ENCODE measurements at regions not wholly inside any gene's neighbourhood (a gene's known extent, or its start where the extent isn't known, plus 50 kb on each side); places are given as distances from the start of the nearest gene placed in this dataset.

DNA sequence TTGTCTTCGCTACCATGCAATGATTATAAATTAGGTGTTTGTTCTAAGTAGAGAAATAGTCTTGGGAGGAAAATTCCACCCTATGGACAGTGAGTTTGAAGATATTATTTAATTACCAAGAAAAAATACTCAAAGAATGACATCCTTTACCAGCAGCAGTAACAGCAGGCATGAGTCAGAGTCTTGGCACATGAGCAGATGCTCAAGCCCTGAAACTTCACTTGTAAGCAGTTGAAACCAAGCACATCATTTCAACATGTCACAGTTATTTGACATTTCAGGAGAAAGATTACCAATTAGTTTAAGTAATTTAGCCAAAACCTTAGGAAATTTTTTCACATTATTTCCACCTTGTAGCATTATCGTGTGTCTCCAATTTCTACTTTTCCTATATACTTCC is 99.2 kb downstream of the C12orf50 start:
- in situ Hi-C loops (cut with HindIII; ENCODE audit: low pct_unique_long_range_greater_than_20kb, low sequenced_read_pairs) = no loop called here
- DNase-seq (ENCODE audit: low read depth in 1 of 2, low spot score in 1 of 2) = no peak
- no peak for TF ChIP-seq JUND (IDR thresholded peaks at IDR 0.05; ENCODE audit: low read depth)

DNA sequence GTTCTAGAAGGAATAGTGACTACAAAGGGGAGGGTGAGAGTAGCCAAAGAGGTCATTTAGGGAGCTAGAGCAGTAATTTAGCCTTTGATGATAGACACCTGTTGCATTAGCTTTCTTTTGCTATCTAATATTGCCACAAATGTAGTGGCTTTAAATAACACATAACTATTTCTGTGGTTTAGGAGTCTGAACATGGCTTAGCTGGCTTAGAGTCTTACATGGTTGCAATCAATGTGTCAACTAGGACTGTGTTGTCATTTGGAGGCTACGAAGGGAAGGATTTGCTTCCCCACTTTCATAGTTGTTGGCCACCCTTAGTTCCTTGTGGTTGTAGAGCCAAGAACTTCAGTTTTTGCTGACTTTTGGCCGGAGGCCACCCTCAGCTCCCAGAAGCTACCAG is 99.9 kb downstream of the C12orf50 start:
- in situ Hi-C loops (cut with HindIII; ENCODE audit: low pct_unique_long_range_greater_than_20kb, low sequenced_read_pairs) = no loop called here
- TF ChIP-seq JUND (IDR thresholded peaks at IDR 0.05; ENCODE audit: low read depth) = no peak
- DNase-seq (ENCODE audit: low read depth in 1 of 2, low spot score in 1 of 2) = no peak

DNA sequence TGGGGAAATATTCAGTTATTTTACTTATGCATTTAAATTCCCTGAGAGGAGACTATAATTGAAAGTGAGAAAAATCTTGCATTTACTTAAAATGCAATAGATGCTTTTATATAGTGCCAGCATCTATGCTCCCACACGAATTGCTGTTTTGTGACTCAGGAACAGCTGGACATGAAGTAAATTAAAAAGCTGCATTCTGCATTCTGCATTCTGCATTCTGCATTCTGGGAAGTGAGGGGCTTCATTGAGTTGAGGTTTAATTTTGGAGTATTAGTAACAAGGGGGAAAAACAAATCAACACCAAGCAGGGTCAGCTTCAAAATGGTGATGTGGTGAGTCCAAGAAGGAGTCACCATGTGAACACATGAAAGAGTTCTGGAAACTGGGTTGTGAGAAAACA is 101.2 kb downstream of the C12orf50 start:
- TF ChIP-seq JUND (IDR thresholded peaks at IDR 0.05; ENCODE audit: low read depth) = no peak
- in situ Hi-C loops (cut with HindIII; ENCODE audit: low pct_unique_long_range_greater_than_20kb, low sequenced_read_pairs) = no loop called here
- no peak for DNase-seq (ENCODE audit: low read depth in 1 of 2, low spot score in 1 of 2)

DNA sequence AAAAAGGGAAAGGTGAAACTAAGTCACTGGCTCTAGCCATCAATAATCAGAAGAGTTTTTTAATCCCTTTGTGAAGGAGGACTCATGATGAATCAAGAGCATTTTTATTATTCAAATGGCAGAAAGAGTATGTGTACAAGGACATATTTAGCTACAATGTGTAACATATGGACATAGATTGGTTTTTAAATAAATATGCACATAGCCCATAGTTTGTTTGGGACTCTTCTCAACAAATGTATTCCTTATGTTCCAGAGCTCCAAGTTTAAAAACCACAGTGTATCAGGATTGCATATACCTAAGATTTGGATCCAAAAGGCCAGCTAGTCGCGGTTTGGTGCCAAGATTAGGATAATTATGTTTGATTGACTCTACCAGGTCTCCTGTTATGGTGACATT is 104.2 kb downstream of the C12orf50 start:
- DNase-seq (ENCODE audit: low read depth in 1 of 2, low spot score in 1 of 2) = no peak
- no peak for TF ChIP-seq JUND (IDR thresholded peaks at IDR 0.05; ENCODE audit: low read depth)
- in situ Hi-C loops (cut with HindIII; ENCODE audit: low pct_unique_long_range_greater_than_20kb, low sequenced_read_pairs) = no loop called here

DNA sequence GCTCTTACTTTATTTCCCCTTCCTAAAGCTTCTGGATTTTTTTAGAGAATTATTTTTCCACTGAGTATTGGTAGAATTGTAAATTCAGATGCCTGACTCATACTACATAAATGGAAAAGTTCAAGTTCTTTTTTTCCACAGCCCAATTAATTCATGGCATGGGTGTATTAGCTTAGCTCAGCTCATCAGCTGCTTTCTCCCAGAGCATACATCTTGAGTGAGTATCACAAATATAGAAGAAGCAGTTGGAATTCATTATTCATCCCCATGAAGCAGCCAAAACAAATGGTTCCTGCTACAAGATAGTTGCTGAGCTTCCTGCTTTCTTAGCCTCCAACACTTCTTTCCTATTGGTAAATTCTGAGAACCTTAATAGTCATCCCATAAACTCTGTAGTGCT is 105.1 kb downstream of the C12orf50 start:
- no peak for TF ChIP-seq JUND (IDR thresholded peaks at IDR 0.05; ENCODE audit: low read depth)
- in situ Hi-C loops (cut with HindIII; ENCODE audit: low pct_unique_long_range_greater_than_20kb, low sequenced_read_pairs) = no loop called here
- DNase-seq (ENCODE audit: low read depth in 1 of 2, low spot score in 1 of 2) = no peak

DNA sequence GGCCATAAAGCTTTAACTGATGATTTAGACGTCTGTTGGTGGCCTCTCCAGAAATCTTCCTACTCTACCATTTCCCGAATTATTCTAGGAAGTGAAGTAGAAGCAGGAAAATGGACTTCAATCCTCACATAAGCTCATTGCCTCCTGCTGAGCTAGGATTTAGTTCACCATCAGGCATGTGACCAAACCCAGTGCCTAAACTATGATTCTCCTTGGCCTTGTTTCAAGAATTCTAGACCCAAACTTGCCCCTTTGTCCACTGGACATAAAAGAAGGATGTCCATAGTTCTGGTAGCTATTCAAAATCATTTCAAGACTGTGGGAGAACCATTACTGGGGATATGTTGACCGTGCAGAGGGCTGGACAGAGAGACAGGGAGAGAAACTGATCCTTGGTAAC is 105.8 kb downstream of the C12orf50 start:
- DNase-seq (ENCODE audit: low read depth in 1 of 2, low spot score in 1 of 2) = no peak
- no peak for TF ChIP-seq JUND (IDR thresholded peaks at IDR 0.05; ENCODE audit: low read depth)
- in situ Hi-C loops (cut with HindIII; ENCODE audit: low pct_unique_long_range_greater_than_20kb, low sequenced_read_pairs) = no loop called here

DNA sequence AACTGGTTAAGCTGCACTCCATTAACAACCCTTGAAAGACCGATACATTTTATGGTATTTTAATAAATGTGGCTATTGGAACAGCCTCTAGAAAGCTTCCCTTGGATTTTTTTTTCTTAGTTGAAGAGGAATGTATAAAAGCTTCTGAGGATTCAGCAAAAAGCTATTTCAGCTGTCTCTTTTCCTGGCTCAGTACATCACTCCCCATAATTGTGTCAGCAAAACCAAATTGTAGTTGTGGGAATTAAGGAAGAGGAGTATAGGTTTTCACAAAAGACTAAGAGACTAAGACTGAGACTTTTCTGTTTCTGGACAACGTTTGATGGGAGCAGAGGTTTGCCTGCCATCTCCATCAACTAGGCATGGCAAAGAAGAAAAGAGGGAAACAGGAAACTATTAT is 106.5 kb downstream of the C12orf50 start:
- in situ Hi-C loops (cut with HindIII; ENCODE audit: low pct_unique_long_range_greater_than_20kb, low sequenced_read_pairs) = no loop called here
- no peak for DNase-seq (ENCODE audit: low read depth in 1 of 2, low spot score in 1 of 2)
- no peak for TF ChIP-seq JUND (IDR thresholded peaks at IDR 0.05; ENCODE audit: low read depth)

DNA sequence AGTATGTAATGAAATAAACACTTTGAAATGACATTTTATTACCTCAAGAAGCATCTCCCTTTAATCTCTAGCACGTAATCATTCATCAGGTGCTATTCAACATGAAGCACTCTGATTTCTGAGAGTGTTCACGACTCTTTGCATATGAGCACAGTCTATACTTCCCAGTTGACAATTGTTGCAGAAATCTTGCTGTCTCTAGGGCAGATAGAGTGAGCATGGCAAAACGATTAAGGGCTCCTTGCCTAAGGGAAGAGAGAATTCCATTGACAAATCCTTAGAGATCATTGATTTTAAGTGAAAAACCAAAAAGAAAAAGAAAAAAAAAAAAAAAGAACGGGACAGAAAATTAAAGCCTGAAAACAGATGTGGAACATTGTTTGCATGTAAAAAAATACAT is 107.6 kb downstream of the C12orf50 start:
- in situ Hi-C loops (cut with HindIII; ENCODE audit: low pct_unique_long_range_greater_than_20kb, low sequenced_read_pairs) = no loop called here
- no peak for TF ChIP-seq JUND (IDR thresholded peaks at IDR 0.05; ENCODE audit: low read depth)

DNA sequence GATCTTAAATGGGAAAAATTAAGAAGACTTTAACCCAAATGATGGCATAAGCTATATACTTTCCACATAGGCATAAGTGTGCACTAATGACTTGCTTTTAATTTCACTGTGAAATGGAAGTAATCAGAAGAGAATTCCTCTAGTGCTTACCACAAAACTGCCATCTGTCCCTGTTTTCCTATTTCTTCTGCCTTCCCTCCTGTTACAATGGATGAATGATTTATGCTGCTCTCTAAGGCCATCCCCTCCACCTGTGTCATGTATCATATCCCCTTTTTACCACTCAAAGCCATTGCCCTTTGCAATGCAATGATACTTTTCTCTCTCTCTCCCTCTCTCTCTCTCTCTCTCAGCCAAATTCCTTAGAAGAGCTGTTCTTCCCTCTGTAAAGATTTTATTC is 109.1 kb downstream of the C12orf50 start:
- DNase-seq (ENCODE audit: low read depth in 1 of 2, low spot score in 1 of 2) = no peak
- TF ChIP-seq JUND (IDR thresholded peaks at IDR 0.05; ENCODE audit: low read depth) = no peak
- in situ Hi-C loops (cut with HindIII; ENCODE audit: low pct_unique_long_range_greater_than_20kb, low sequenced_read_pairs) = no loop called here

More for the DNA sequence above, 107.6 kb downstream of the C12orf50 start:
- DNase-seq (ENCODE audit: low read depth in 1 of 2, low spot score in 1 of 2) = no peak

DNA sequence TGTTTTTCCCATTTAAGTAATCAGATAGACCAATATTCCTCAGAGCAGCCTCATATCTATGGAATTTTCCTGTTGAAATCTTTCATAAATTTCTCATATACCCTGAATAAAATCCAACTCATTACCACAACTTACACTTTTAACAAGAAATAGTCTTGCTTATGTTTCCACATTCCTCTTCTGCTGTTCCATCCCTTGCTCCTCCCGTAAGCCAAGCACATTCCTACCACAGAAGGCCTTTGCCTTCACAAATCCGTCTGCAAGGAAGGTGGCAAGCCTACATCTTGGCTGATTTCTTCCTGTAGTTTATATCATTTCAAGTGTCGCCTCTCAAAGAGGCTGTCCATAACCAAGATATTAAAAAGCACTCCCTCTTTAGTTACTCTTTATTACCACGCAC is 127.7 kb downstream of the C12orf50 start:
- in situ Hi-C loops (cut with HindIII; ENCODE audit: low pct_unique_long_range_greater_than_20kb, low sequenced_read_pairs) = no loop called here
- no peak for DNase-seq (ENCODE audit: low read depth in 1 of 2, low spot score in 1 of 2)
- TF ChIP-seq JUND (IDR thresholded peaks at IDR 0.05; ENCODE audit: low read depth) = no peak

DNA sequence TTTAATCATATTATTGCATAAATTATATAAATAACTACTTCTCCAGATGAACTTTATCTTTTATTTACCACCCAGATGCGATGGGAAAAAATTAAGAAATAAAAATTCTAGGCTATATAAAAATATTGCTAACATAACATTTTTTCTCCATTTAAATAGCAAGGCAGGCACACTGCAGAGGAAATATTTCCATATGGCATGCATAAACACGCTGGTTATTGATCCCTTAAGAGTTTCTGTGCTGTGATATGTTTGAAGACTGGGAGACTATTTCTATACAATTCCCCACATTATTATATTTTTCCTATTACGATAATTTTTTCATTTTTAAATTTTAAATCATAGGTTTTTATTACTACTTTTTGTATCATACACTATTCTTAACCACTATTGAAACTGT is 131.5 kb downstream of the C12orf50 start:
- in situ Hi-C loops (cut with HindIII; ENCODE audit: low pct_unique_long_range_greater_than_20kb, low sequenced_read_pairs) = no loop called here
- no peak for DNase-seq (ENCODE audit: low read depth in 1 of 2, low spot score in 1 of 2)
- TF ChIP-seq JUND (IDR thresholded peaks at IDR 0.05; ENCODE audit: low read depth) = no peak

DNA sequence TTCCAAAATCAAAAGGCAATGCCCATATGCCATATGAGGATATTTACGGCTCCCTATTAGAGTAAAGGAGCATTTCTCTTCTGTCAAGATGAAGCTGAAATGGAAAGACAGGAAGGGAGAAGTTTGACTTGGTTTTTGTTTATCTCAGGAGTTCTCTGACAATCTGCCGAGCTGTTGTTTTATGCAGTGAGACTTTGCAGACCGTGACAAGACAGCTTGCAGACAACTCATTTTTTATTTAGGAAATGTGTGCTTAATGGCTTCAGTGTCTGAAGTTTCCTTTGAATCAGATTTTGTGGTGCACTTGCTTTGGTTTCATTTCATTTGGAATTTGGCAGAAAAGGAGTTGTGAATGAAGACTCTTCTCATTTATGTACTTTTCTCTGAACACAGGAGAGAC is 145.4 kb downstream of the C12orf50 start:
- DNase-seq (ENCODE audit: low read depth in 1 of 2, low spot score in 1 of 2) = no peak
- in situ Hi-C loops (cut with HindIII; ENCODE audit: low pct_unique_long_range_greater_than_20kb, low sequenced_read_pairs) = no loop called here
- TF ChIP-seq JUND (IDR thresholded peaks at IDR 0.05; ENCODE audit: low read depth) = no peak

DNA sequence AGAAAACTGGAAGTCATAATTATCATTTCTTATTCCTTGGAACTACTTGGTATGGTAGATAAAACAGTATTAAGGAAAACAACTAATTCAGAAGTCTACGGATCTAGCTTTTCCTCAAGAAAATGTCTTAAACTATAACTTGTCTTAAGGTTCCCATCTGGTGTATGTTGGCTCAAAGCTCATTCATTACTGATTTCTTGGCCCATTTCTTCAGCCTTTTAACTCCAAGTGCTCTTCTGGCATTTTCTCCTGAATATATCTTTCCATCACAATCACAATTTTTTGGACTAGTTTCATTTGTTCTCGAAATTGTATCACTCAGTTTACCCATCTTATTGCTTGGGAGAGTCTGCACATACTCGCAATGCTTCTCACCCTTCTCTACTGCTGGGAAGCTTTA is 150.1 kb downstream of the C12orf50 start:
- DNase-seq (ENCODE audit: low read depth in 1 of 2, low spot score in 1 of 2) = no peak
- no peak for TF ChIP-seq JUND (IDR thresholded peaks at IDR 0.05; ENCODE audit: low read depth)
- in situ Hi-C loops (cut with HindIII; ENCODE audit: low pct_unique_long_range_greater_than_20kb, low sequenced_read_pairs) = no loop called here

DNA sequence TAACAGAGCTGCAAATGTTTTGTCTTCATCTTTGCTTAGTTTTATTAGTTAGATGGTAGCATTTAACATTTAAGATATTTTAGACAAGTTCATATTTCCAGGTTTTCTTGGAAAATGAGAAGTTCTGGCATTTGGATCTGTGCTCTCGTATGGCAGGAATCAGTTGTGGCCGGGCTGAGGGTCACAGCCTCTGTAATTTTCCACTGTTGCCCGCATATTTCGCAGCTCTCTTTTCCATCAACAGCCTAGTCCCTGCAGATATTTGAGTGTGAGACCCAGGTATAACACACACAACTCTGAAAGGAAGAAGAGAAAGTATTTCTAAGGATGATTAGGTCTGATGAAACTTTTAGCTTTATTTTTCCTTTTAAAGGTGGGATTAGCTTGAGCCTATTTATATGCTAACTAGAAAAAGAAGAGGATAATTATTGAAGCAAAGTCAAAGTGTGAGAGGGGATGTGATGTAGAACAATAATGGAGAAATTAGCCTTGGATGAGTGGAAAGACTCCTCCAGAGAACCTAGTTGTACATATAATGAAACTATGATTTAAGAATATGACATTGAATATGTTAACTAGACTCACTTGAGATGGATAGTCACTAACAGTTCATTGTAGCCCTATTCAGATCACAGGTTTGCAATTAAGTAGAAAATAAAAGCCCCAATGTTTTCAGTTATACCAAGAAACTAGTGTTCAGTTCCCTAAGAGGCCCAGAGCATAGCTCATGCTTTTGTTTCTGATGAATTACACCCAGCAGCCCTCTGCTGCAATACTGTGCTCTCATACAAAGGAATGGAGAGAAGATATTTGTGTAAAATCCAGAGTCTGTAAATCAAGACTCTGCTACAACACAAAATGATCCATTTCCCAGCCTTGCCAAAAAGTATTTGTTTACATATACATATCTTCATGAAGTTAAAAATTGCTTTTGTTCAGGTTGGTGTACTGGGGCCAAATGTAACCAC is 158.4 kb downstream of the C12orf50 start:
- in situ Hi-C loops (cut with HindIII; ENCODE audit: low pct_unique_long_range_greater_than_20kb, low sequenced_read_pairs) = no loop called here
- DNase-seq (ENCODE audit: low read depth in 1 of 2, low spot score in 1 of 2) = no peak
- TF ChIP-seq JUND (IDR thresholded peaks at IDR 0.05; ENCODE audit: low read depth) = no peak
